HG02973 (cell line): ENCODE measurements at regions not wholly inside any gene's neighbourhood (a gene's known extent, or its start where the extent isn't known, plus 50 kb on each side); places are given as distances from the start of the nearest gene placed in this dataset.

ENCODE experiments used
- ATAC-seq: cut with Tn5 transposase; IDR thresholded peaks from one replicate; pipeline ENCODE4 v1.9.1; 2021; ENCODE audit warnings: moderate library complexity; ENCODE audit not compliant: unreplicated experiment

- ATAC-seq = no peak
These were observed 147.8 kb upstream of the KCNMB2 start for GRCh38 chr3:178388473-178388872.

GRCh38 chr3:178389258-178389657 is 147.0 kb upstream of the KCNMB2 start:
- no peak for ATAC-seq

DNA sequence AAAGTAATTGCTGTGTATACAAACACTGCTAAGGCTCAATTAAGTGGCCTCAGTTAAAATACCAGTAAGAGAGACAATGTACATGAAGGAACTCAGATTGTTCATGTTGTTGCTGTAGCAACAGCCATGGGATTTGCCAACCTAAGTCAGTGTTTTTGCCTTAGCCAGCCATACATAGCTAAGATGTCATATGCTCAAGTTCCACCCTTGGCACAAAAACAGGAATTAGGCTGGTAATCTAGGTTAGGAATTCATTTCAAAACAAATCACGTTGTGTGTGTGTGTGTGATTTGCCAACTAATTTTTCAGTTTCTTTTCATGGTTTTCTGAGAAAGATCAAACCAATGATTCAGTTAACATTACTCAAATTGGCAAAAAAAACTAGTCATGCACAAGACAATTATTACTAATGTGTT is 143.7 kb upstream of the KCNMB2 start:
- ATAC-seq = no peak

GRCh38 chr3:178393146-178393545 is 143.1 kb upstream of the KCNMB2 start:
- no peak for ATAC-seq

- no peak for ATAC-seq
These were observed 142.4 kb upstream of the KCNMB2 start for GRCh38 chr3:178393824-178394223.

DNA sequence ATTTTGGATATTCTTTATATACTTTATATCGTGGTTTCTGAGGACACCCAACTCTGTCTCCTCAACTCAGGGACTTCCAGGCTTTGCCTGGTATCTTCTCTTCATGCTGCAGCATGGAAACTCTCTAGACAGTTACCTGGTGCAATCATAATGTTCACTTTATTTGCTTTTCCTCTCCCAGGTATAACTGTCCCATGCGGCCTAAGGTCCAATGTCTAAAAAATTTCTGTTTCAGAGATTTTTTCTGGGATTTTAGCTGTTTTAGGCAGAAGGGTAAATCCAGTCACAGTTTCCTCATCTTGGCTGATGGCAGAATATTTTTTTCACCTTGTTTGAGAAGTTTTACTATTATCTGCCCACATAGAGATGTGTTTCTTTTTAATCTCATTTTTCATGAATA is 139.9 kb upstream of the KCNMB2 start:
- ATAC-seq = no peak

- no peak for ATAC-seq
These were observed 139.0 kb upstream of the KCNMB2 start for GRCh38 chr3:178397202-178397601.

- ATAC-seq = no peak
These were observed 138.4 kb upstream of the KCNMB2 start for GRCh38 chr3:178397836-178398235.

- no peak for ATAC-seq
These were observed 131.3 kb upstream of the KCNMB2 start for GRCh38 chr3:178404961-178405360.

DNA sequence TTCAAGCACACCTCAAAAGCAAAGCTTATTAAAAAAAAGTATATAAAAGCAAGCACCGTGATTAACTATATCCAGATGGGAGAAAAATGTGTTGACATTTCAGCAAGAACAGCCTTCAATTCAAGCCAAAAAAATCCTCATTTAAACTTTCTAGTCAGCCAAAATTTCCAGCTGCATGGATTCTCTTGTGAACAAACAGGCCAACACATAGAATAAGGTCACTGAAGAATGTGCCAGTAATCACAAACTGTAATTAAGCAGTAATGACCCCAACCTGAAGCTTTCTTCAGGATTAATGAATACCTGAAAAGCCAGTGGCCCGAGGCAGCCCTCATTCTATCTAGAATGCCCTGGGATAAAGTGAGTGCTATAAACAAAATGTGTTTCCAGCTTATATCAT is 130.7 kb upstream of the KCNMB2 start:
- ATAC-seq = no peak

DNA sequence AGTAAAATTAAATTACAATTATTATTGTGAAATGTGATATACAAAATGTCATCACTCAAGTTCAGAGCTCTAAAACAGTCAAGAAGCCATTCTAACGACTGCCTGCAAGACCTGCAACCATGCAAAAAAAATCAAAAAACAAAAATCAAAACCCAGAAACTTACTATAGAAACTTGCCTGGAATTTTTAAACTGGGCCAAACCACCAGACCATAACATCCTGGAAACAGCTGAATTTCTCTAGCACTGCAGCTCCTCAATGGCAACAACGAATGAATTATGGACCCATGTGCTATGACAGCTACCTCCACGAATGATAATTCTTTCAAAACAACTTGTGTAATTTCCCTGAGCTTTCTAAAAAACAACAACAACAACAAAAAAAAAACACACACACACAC is 130.0 kb upstream of the KCNMB2 start:
- ATAC-seq = no peak

- no peak for ATAC-seq
These were observed 120.9 kb upstream of the KCNMB2 start for GRCh38 chr3:178415384-178415783.

DNA sequence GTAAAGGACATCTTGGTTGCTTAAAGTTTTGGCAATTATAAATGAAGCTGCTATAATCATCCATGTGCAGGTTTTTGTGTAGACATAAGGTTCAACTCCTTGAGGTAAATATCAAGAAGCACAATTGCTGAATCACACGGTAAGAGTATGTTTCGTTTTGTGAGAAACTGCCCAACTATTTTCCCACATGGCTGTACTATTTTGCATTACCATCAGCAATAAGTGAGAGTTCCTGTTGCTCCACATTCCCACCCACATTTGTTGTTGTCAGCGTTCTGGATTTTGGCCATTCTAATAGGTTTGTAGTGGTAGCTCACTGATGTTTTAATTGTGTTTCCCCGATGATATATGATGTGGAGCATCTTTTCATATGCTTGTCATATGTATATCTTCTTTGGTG is 118.5 kb upstream of the KCNMB2 start:
- no peak for ATAC-seq

DNA sequence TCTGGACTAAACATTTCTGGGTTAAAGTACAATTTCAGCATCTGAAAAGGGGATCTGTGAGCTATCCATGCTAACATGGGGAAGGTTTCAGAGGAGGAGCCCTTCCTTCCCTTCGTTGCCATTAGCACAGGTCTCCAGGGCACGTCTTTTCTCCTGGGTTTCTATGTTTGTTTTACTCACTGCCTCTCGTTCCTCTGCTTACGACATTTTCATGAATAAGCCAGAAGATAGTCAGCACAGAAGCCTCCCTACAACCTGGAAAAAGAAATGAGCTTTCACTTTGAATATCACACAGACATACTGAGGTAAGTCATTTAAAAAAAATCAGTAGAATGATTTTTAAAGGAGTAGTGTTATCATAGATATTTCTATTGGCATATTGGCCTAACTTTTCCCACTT is 117.2 kb upstream of the KCNMB2 start:
- no peak for ATAC-seq

DNA sequence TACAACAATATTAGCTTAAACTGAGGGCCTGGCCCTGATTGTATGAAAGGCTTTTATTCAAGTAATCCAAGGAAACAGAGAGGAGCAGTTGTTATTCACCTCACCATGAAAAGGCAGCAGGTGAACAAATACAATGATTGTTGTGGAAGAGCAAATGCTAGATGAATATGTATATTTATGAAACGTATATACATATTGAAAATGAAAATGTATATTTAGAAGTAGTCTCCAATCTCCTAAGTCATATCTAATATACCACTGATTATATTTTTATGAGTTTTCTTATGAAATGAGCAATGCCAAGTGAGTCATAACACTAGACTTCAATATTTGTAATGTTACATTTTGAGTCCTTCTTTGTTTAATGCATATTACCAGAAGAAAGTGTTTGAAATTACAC is 116.2 kb upstream of the KCNMB2 start:
- ATAC-seq = no peak

DNA sequence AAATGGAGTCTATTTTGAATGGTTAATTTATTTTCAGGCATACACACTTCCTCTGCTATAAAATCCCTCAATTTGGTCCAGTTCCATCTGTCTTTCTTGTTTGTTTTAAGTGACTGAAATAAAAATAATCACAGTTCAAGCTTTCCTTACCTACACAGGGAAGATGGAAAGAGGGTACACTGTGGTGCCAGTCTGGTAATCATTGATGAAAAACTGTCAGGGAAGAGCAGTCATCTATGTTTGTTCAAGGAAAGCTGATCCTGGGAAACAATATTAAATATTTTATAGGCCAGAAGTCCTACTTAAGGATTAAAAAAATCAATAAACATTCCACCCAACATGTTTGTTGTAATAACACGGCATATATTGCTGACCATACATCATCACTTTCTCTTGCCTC is 115.2 kb upstream of the KCNMB2 start:
- ATAC-seq = no peak

DNA sequence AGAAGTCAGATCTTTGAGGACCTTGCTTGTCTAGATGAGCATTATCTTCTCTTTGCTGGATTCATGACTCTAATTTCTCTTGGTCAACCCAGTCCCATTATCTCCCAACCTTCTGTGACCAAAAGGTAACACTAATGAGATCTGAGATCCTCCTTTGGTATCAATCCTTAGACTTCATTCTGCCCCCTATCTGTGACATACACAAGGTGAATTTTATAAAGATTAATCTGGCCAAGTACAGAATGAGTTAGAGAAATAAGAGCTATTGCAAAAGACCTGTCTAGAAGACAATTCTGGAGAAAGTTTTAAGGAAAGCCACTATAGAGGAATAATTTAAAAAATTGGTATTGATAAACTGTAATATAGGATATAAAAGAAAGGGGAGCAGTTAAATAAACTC is 113.8 kb upstream of the KCNMB2 start:
- no peak for ATAC-seq

GRCh38 chr3:178428037-178428436 is 108.2 kb upstream of the KCNMB2 start:
- ATAC-seq = no peak

- no peak for ATAC-seq
These were observed 101.9 kb upstream of the KCNMB2 start for GRCh38 chr3:178434206-178434805.

GRCh38 chr3:178435575-178435974 is 100.7 kb upstream of the KCNMB2 start:
- ATAC-seq = no peak

DNA sequence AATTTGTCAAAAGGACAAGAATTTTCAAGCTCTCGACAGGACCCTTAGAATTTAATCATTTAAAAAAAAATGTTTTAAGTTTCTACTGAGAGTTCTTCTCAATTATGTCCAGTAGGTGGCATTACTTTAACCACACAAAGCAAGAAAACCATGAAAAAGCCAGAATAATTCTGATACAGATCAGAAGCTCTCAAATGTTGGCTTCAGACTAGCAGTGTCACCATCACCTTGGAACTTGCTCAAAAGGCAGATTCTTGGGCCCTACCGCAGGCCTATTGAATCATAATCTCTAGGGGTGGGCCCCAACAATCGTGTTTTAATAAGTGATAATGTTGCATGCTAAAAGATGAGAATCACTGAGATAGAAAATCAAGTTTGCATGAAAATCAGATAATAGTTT is 99.5 kb upstream of the KCNMB2 start:
- ATAC-seq = peak; percentile 48

GRCh38 chr3:178437236-178437635 is 99.0 kb upstream of the KCNMB2 start:
- no peak for ATAC-seq

DNA sequence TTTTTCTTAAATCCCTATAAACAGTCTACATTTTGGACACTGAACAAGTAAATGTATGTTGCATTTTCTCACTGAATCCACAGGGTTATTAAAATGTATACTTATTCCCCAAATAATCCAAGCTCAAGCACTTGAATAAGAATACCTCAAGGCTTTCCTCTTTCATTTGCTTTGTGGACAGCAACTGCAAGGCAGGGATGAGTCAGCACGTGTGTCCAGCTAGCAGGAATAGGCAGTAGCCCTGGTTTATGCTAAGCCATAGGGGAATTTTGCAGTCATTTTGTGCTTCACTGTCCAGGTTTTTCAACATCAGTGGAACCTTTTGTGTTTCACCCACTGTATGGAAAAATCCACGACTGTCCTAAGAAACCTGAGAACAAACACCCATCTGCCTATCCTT is 96.7 kb upstream of the KCNMB2 start:
- ATAC-seq = no peak

DNA sequence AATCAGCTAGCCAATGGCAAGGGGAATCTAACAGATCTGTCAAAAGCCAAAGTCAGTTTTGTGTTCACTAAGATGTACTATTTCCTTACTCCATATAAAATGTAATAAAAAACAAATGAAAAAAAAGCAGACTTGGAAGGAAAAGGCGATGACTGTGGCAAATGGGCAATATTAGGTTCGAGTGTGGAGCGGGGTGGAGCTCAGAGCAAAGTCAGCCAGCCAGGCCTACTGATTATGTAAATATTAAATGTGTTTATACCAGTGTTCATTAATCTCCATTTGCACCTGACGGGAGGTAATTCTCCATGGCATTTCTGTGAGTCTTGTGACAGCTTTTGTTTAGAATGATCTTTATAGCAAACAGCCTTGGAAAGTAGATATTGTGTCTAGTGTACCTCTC is 96.2 kb upstream of the KCNMB2 start:
- no peak for ATAC-seq
